ENCODE measurements at regions not wholly inside any gene's neighbourhood (a gene's known extent, or its start where the extent isn't known, plus 50 kb on each side); places are given as distances from the start of the nearest gene placed in this dataset.

GRCh38 chr10:43938810-43939209 lies 290.1 kb upstream of the ZNF32 start:
- ChIA-PET CTCF (no interaction called here), RAD21 (ENCODE audit: low non-redundant PET in 1 of 2, low total read pairs in 2 of 2, uncharacterized antibody in 2 of 2, unreplicated experiment in 2 of 2) (no interaction called here), POLR2A (no interaction called here)
- no peak overlapping the region for H3K27ac ChIP-seq (ENCODE audit: low read depth, low read length)
- DNase-seq (ENCODE audit: low read depth, low spot score) (no peak), ATAC-seq (no peak)
- H3K9me2 ChIP-seq (ENCODE audit: insufficient read depth), result no peaks in the 10 kb centered on the region
- H3K4me3 ChIP-seq (replicated peaks in 1 of 2; ENCODE audit: low read depth in 1 of 2, low read length in 2 of 2), result no peak overlapping the region
- BruUV-seq (replicated peaks), result no TSS peak
- H3K9me3 ChIP-seq (ENCODE audit: control insufficient read depth in 1 of 2, insufficient read depth in 1 of 2, low read depth in 1 of 2, low read length in 2 of 2), result no peaks in the 10 kb centered on the region
- no peak for TF ChIP-seq EZH2phosphoT487 (IDR thresholded peaks at IDR 0.05; ENCODE audit: borderline replicate concordance)
- no peak for TF ChIP-seq POLR2AphosphoS5 (IDR thresholded peaks at IDR 0.05; ENCODE audit: low read depth, low read length)
- TF ChIP-seq EZH2 (IDR thresholded peaks at IDR 0.05), result no peak
- no peak for TF ChIP-seq FOSL1 (IDR thresholded peaks at IDR 0.05; ENCODE audit: low read depth)
- TF ChIP-seq EGR1 (IDR thresholded peaks at IDR 0.05; ENCODE audit: low read depth), result no peak
- no peak for TF ChIP-seq ATF3 (IDR thresholded peaks at IDR 0.05)
- TF ChIP-seq YY1 (IDR thresholded peaks at IDR 0.05; ENCODE audit: extremely low read depth, insufficient replicate concordance, low read depth, low read length), result no peak
- TF ChIP-seq CBX3 (IDR thresholded peaks at IDR 0.05; ENCODE audit: low read depth), result no peak
- TF ChIP-seq POLR2A (IDR thresholded peaks at IDR 0.05; ENCODE audit: borderline replicate concordance, extremely low read depth, insufficient read depth, insufficient read length), result no peak
- no peak for TF ChIP-seq SP1 (IDR thresholded peaks at IDR 0.05; ENCODE audit: low read depth)
- H3K9ac ChIP-seq (ENCODE audit: low read length), result no peak overlapping the region
- no peaks in the 10 kb centered on the region for H3K79me2 ChIP-seq (ENCODE audit: insufficient read depth, low read length)
- intact Hi-C loops (cut with micrococcal nuclease), result no loop called here
- no peaks in the 10 kb centered on the region for H3K27me3 ChIP-seq (ENCODE audit: insufficient read depth, low read length)
- H3K4me2 ChIP-seq (ENCODE audit: low read length), result no peak overlapping the region
- no peak overlapping the region for H2AFZ ChIP-seq (ENCODE audit: low read depth, low read length, poor library complexity, severe bottlenecking)
- no peaks in the 10 kb centered on the region for H4K20me1 ChIP-seq (ENCODE audit: insufficient read depth)
- H3K4me1 ChIP-seq (ENCODE audit: control insufficient read depth in 1 of 2, insufficient read depth in 2 of 2, low read length in 2 of 2), result no peaks in the 10 kb centered on the region
- no peaks in the 10 kb centered on the region for H3K36me3 ChIP-seq (ENCODE audit: control insufficient read depth in 1 of 2, insufficient read depth in 2 of 2, low read length in 2 of 2)

- intact Hi-C loops (cut with micrococcal nuclease), result no loop called here
- H3K36me3 ChIP-seq (ENCODE audit: control insufficient read depth in 1 of 2, insufficient read depth in 2 of 2, low read length in 2 of 2), result no peaks in the 10 kb centered on the region
- no peak overlapping the region for H2AFZ ChIP-seq (ENCODE audit: low read depth, low read length, poor library complexity, severe bottlenecking)
- no peaks in the 10 kb centered on the region for H3K79me2 ChIP-seq (ENCODE audit: insufficient read depth, low read length)
- H3K9me3 ChIP-seq (ENCODE audit: control insufficient read depth in 1 of 2, insufficient read depth in 1 of 2, low read depth in 1 of 2, low read length in 2 of 2), result no peaks in the 10 kb centered on the region
- RAD21 ChIA-PET (ENCODE audit: low non-redundant PET in 1 of 2, low total read pairs in 2 of 2, uncharacterized antibody in 2 of 2, unreplicated experiment in 2 of 2), result no interaction called here
- H3K27ac ChIP-seq (ENCODE audit: low read depth, low read length), result no peak overlapping the region
- H3K4me1 ChIP-seq (ENCODE audit: control insufficient read depth in 1 of 2, insufficient read depth in 2 of 2, low read length in 2 of 2), result no peaks in the 10 kb centered on the region
- H3K27me3 ChIP-seq (ENCODE audit: insufficient read depth, low read length), result peaks cover 32% of the 10 kb centered on the region
- DNase-seq (ENCODE audit: low read depth, low spot score) (no peak), ATAC-seq (no peak)
- no TSS peak for BruUV-seq (replicated peaks)
- H4K20me1 ChIP-seq (ENCODE audit: insufficient read depth), result no peaks in the 10 kb centered on the region
- POLR2A ChIA-PET, result no interaction called here
- no peak overlapping the region for H3K4me3 ChIP-seq (replicated peaks in 1 of 2; ENCODE audit: low read depth in 1 of 2, low read length in 2 of 2)
- no peaks in the 10 kb centered on the region for H3K9me2 ChIP-seq (ENCODE audit: insufficient read depth)
- CTCF ChIA-PET, result no interaction called here
- no peak overlapping the region for H3K9ac ChIP-seq (ENCODE audit: low read length)
- no peak overlapping the region for H3K4me2 ChIP-seq (ENCODE audit: low read length)
- TF ChIP-seq EZH2phosphoT487 (IDR thresholded peaks at IDR 0.05; ENCODE audit: borderline replicate concordance) (no peak), EZH2 (IDR thresholded peaks at IDR 0.05) (no peak), ZBTB33 (IDR thresholded peaks at IDR 0.05; ENCODE audit: extremely low read depth, insufficient replicate concordance, low read length) (no peak), SP1 (IDR thresholded peaks at IDR 0.05; ENCODE audit: low read depth) (no peak), CTCF (IDR thresholded peaks at IDR 0.05 in 2 of 3, conservative IDR thresholded peaks at IDR 0.05 in 1 of 3; ENCODE audit: borderline replicate concordance in 1 of 3, insufficient read depth in 1 of 3, low read depth in 2 of 3, low read length in 2 of 3) (no peak), JUND (IDR thresholded peaks at IDR 0.05) (no peak), SIN3A (IDR thresholded peaks at IDR 0.05; ENCODE audit: low read depth) (no peak)
Observed at GRCh38 chr10:43931308-43931930, 282.7 kb upstream of the ZNF32 start.

Measured in HCT116 (cell line).